Subcutaneous abdominal adipose tissue (tissue), 5 donors: ENCODE measurements at regions not wholly inside any gene's neighbourhood (a gene's known extent, or its start where the extent isn't known, plus 50 kb on each side); places are given as distances from the start of the nearest gene placed in this dataset.

Experiments used
- H3K27ac ChIP-seq: one replicate; pipeline ENCODE4 v1.7.0; 2013; ENCODE audit warnings: low read depth, mild to moderate bottlenecking, inconsistent platforms, low read length, moderate library complexity
- H3K27me3 ChIP-seq, 5 donors: one replicate each; pipeline ENCODE4 v1.7.0; 2013; ENCODE audit warnings: low read length in 5 of 5, inconsistent platforms in 1 of 5; ENCODE audit not compliant: control insufficient read depth in 5 of 5, insufficient read depth in 4 of 5
- H3K36me3 ChIP-seq, 5 donors: one replicate each; pipeline ENCODE4 v1.7.0; 2013; ENCODE audit warnings: low read length in 5 of 5; ENCODE audit not compliant: control insufficient read depth in 5 of 5, insufficient read depth in 5 of 5
- H3K4me1 ChIP-seq, 5 donors: one replicate each; pipeline ENCODE4 v1.7.0; 2013; ENCODE audit warnings: low read length in 5 of 5, mild to moderate bottlenecking in 3 of 5, moderate library complexity in 1 of 5; ENCODE audit not compliant: control insufficient read depth in 5 of 5, insufficient read depth in 5 of 5
- H3K4me3 ChIP-seq, 5 donors: one replicate each; pipeline ENCODE4 v1.7.0; 2013; ENCODE audit warnings: low read length in 5 of 5, low read depth in 1 of 5
- H3K9ac ChIP-seq, 5 donors: one replicate each; pipeline ENCODE4 v1.7.0; 2013; ENCODE audit warnings: low read length in 5 of 5, mild to moderate bottlenecking in 4 of 5, moderate library complexity in 3 of 5
- H3K9me3 ChIP-seq, 5 donors: one replicate each; pipeline ENCODE4 v1.7.0; 2013; ENCODE audit warnings: low read length in 5 of 5; ENCODE audit not compliant: control insufficient read depth in 5 of 5
- donor health status: healthy.
- donor health status: healthy.
- donor health status: healthy.
- donor health status: healthy.
- donor health status: healthy.

GRCh38 chr4:178554352-178554751 lies 1112.1 kb upstream of the AGA start:
- H3K9ac ChIP-seq: no peak overlapping the region
- H3K9me3 ChIP-seq: no peaks in the 10 kb centered on the region
- H3K27me3 ChIP-seq: no peaks in the 10 kb centered on the region
- H3K4me3 ChIP-seq: no peak overlapping the region
- no peaks in the 10 kb centered on the region for H3K4me1 ChIP-seq
- no peak overlapping the region for H3K27ac ChIP-seq
- H3K36me3 ChIP-seq: no peaks in the 10 kb centered on the region

GRCh38 chr4:178556796-178557195 lies 1114.6 kb upstream of the AGA start:
- H3K4me1 ChIP-seq: no peaks in the 10 kb centered on the region
- no peak overlapping the region for H3K27ac ChIP-seq
- no peaks in the 10 kb centered on the region for H3K9me3 ChIP-seq
- H3K4me3 ChIP-seq: no peak overlapping the region
- H3K27me3 ChIP-seq: no peaks in the 10 kb centered on the region
- no peak overlapping the region for H3K9ac ChIP-seq
- no peaks in the 10 kb centered on the region for H3K36me3 ChIP-seq

GRCh38 chr4:178577933-178578332 lies 1135.7 kb upstream of the AGA start:
- no peaks in the 10 kb centered on the region for H3K4me1 ChIP-seq
- H3K27me3 ChIP-seq: no peaks in the 10 kb centered on the region
- no peak overlapping the region for H3K4me3 ChIP-seq
- H3K9me3 ChIP-seq: no peaks in the 10 kb centered on the region
- no peak overlapping the region for H3K9ac ChIP-seq
- no peaks in the 10 kb centered on the region for H3K36me3 ChIP-seq
- no peak overlapping the region for H3K27ac ChIP-seq

- no peak overlapping the region for H3K27ac ChIP-seq
- H3K9ac ChIP-seq: no peak overlapping the region
- H3K9me3 ChIP-seq: peaks cover 0 to 6% (median 0%) of the 10 kb centered on the region in 5 donors
- H3K36me3 ChIP-seq: no peaks in the 10 kb centered on the region
- H3K4me3 ChIP-seq: no peak overlapping the region
- no peaks in the 10 kb centered on the region for H3K4me1 ChIP-seq
- no peaks in the 10 kb centered on the region for H3K27me3 ChIP-seq
Measured at GRCh38 chr4:178595500-178596138, 1153.4 kb upstream of the AGA start.

- Histone ChIP-seq H3K9ac (no peak overlapping the region), H3K4me3 (no peak overlapping the region), H3K36me3 (no peaks in the 10 kb centered on the region), H3K4me1 (no peaks in the 10 kb centered on the region), H3K9me3 (peaks cover 0 to 6% (median 0%) of the 10 kb centered on the region in 5 donors), H3K27me3 (no peaks in the 10 kb centered on the region), H3K27ac (no peak overlapping the region)
Measured at GRCh38 chr4:178598672-178599071, 1156.4 kb upstream of the AGA start.

- Histone ChIP-seq H3K27ac (no peak overlapping the region), H3K27me3 (no peaks in the 10 kb centered on the region), H3K4me1 (no peaks in the 10 kb centered on the region), H3K9me3 (peaks cover 0 to 6% (median 0%) of the 10 kb centered on the region in 5 donors), H3K9ac (no peak overlapping the region), H3K4me3 (no peak overlapping the region), H3K36me3 (no peaks in the 10 kb centered on the region)
Measured at GRCh38 chr4:178599521-178599920, 1157.3 kb upstream of the AGA start.

- H3K9ac ChIP-seq: no peak overlapping the region
- H3K9me3 ChIP-seq: peaks cover 0 to 6% (median 0%) of the 10 kb centered on the region in 5 donors
- no peaks in the 10 kb centered on the region for H3K4me1 ChIP-seq
- H3K4me3 ChIP-seq: no peak overlapping the region
- no peaks in the 10 kb centered on the region for H3K36me3 ChIP-seq
- no peak overlapping the region for H3K27ac ChIP-seq
- H3K27me3 ChIP-seq: no peaks in the 10 kb centered on the region
Measured at GRCh38 chr4:178602833-178603232, 1160.6 kb upstream of the AGA start.

- Histone ChIP-seq H3K27me3 (no peaks in the 10 kb centered on the region), H3K36me3 (no peaks in the 10 kb centered on the region), H3K4me3 (no peak overlapping the region), H3K9me3 (no peaks in the 10 kb centered on the region), H3K27ac (no peak overlapping the region), H3K4me1 (no peaks in the 10 kb centered on the region), H3K9ac (no peak overlapping the region)
Measured at GRCh38 chr4:178611062-178611461, 1168.8 kb upstream of the AGA start.

- H3K9ac ChIP-seq: no peak overlapping the region
- H3K36me3 ChIP-seq: no peaks in the 10 kb centered on the region
- no peaks in the 10 kb centered on the region for H3K4me1 ChIP-seq
- no peaks in the 10 kb centered on the region for H3K9me3 ChIP-seq
- no peak overlapping the region for H3K27ac ChIP-seq
- H3K27me3 ChIP-seq: no peaks in the 10 kb centered on the region
- no peak overlapping the region for H3K4me3 ChIP-seq
Measured at GRCh38 chr4:178612733-178613132, 1170.5 kb upstream of the AGA start.

- H3K4me1 ChIP-seq: no peaks in the 10 kb centered on the region
- peaks cover 0 to 2% (median 0%) of the 10 kb centered on the region in 5 donors for H3K9me3 ChIP-seq
- H3K27me3 ChIP-seq: no peaks in the 10 kb centered on the region
Measured at GRCh38 chr4:178632415-178632814, 1190.2 kb upstream of the AGA start.

More at GRCh38 chr4:178632415-178632814, 1190.2 kb upstream of the AGA start:
- H3K36me3 ChIP-seq: no peaks in the 10 kb centered on the region
- no peak overlapping the region for H3K27ac ChIP-seq
- no peak overlapping the region for H3K4me3 ChIP-seq
- no peak overlapping the region for H3K9ac ChIP-seq
